Ovary (tissue), 3 donors: ENCODE measurements at regions not wholly inside any gene's neighbourhood (a gene's known extent, or its start where the extent isn't known, plus 50 kb on each side); places are given as distances from the start of the nearest gene placed in this dataset.

Experiments
- EP300 ChIP-seq: sonication (generic); formaldehyde crosslinking; IDR thresholded peaks from one replicate; pipeline ENCODE4 v1.6.1; 2017; ENCODE audit warnings: antibody characterized with exemption
- POLR2A ChIP-seq: fragments of 450-650 bp; IDR thresholded peaks from one replicate; pipeline ENCODE4 v1.6.1; 2017; ENCODE audit warnings: antibody characterized with exemption, mild to moderate bottlenecking, moderate library complexity
- TF ChIP-seq, protein P1 (sequence below), 3 donors: fragments of 450-650 bp in 2 of 3; fragments of 200-600 bp in 1 of 3; IDR thresholded peaks; one replicate each; pipeline versions ENCODE4 v1.5.1 to v1.8.0; 2016 to 2022; ENCODE audit warnings: antibody characterized with exemption in 3 of 3, mild to moderate bottlenecking in 1 of 3
- donor health status: DM: no; HTN: no; CAD: no.

DNA sequence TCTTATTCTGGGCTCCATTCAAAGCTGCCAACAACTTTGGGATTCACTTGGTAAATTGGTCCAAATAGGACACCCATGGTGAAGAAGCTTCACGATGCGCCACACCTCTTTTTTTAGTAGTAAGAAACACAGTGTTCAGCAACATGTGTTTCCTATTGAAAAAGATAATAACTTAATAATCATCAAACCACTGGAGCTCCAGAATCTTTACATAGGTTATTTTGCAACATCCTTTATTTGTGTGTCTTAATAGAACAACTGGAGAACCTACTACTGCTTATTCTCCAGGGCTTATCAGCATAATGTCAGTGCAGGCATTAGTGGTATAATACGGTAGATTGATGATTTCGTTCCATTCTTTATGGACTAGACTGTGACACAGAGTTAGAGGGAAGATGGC lies 63.3 kb upstream of the DAPK1 start:
- TF ChIP-seq, protein P1, sequence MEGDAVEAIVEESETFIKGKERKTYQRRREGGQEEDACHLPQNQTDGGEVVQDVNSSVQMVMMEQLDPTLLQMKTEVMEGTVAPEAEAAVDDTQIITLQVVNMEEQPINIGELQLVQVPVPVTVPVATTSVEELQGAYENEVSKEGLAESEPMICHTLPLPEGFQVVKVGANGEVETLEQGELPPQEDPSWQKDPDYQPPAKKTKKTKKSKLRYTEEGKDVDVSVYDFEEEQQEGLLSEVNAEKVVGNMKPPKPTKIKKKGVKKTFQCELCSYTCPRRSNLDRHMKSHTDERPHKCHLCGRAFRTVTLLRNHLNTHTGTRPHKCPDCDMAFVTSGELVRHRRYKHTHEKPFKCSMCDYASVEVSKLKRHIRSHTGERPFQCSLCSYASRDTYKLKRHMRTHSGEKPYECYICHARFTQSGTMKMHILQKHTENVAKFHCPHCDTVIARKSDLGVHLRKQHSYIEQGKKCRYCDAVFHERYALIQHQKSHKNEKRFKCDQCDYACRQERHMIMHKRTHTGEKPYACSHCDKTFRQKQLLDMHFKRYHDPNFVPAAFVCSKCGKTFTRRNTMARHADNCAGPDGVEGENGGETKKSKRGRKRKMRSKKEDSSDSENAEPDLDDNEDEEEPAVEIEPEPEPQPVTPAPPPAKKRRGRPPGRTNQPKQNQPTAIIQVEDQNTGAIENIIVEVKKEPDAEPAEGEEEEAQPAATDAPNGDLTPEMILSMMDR (IDR thresholded peaks at IDR 0.05) = no peak
- TF ChIP-seq EP300 (no peak), POLR2A (no peak)
